Adrenal gland (tissue), 5 donors: ENCODE measurements at regions not wholly inside any gene's neighbourhood (a gene's known extent, or its start where the extent isn't known, plus 50 kb on each side); places are given as distances from the start of the nearest gene placed in this dataset.

Experiments
- CTCF ChIP-seq, 6 experiments: fragments of 450-650 bp in 4 of 6; fragments of 200-600 bp in 2 of 6; sonication (generic) in 1 of 6; IDR thresholded peaks; 1 replicate in 5 of 6; 2 replicates in 1 of 6; pipeline versions ENCODE4 v1.5.1 to v1.8.0; 2016 to 2021; ENCODE audit warnings: antibody characterized with exemption in 6 of 6, mild to moderate bottlenecking in 2 of 6, moderate library complexity in 1 of 6
- POLR2A ChIP-seq, 2 donors: fragments of 450-650 bp; IDR thresholded peaks; one replicate each; pipeline ENCODE4 v1.6.1; 2017; ENCODE audit warnings: antibody characterized with exemption in 2 of 2, mild to moderate bottlenecking in 2 of 2, moderate library complexity in 1 of 2
- donor health status: DM: no; HTN: no; CAD: no.

- no peak for TF ChIP-seq CTCF (IDR thresholded peaks at IDR 0.05)
- no peak for TF ChIP-seq POLR2A (IDR thresholded peaks at IDR 0.05)
Observed at GRCh38 chr5:89187883-89188465, 305.0 kb upstream of the MEF2C start.
